Lung (tissue), 11 donors: ENCODE measurements at regions not wholly inside any gene's neighbourhood (a gene's known extent, or its start where the extent isn't known, plus 50 kb on each side); places are given as distances from the start of the nearest gene placed in this dataset.

Experiments
- ATAC-seq: fragments of 200-7000 bp; cut with Tn5 transposase; one replicate; pipeline ENCODE4 v1.9.1; 2020; ENCODE audit warnings: moderate number of reproducible peaks; ENCODE audit not compliant: insufficient read depth, low FRiP score
- DNase-seq, 3 donors: peaks; one replicate each; pipeline ENCODE4 v3.0.0-alpha.2; 2013 to 2017
- H3K27ac ChIP-seq, 2 donors: one replicate each; pipeline ENCODE4 v1.5.1; 2013; ENCODE audit warnings: mild to moderate bottlenecking in 2 of 2, moderate library complexity in 2 of 2, control low read depth in 1 of 2, inconsistent platforms in 1 of 2, low read depth in 1 of 2, low read length in 1 of 2
- H3K27me3 ChIP-seq, 3 donors: one replicate each; pipeline ENCODE4 v1.5.1; 2013; ENCODE audit warnings: low read length in 2 of 3; ENCODE audit not compliant: control insufficient read depth in 3 of 3, insufficient read depth in 3 of 3
- H3K36me3 ChIP-seq, 4 donors: one replicate each; pipeline ENCODE4 v1.5.1; 2013; ENCODE audit warnings: low read length in 4 of 4, mild to moderate bottlenecking in 1 of 4, moderate library complexity in 1 of 4; ENCODE audit not compliant: control insufficient read depth in 4 of 4, insufficient read depth in 4 of 4
- H3K4me1 ChIP-seq, 5 donors: one replicate each; pipeline ENCODE4 v1.5.1; 2013; ENCODE audit warnings: low read length in 5 of 5, mild to moderate bottlenecking in 2 of 5, moderate library complexity in 1 of 5; ENCODE audit not compliant: control insufficient read depth in 5 of 5, insufficient read depth in 5 of 5
- H3K4me3 ChIP-seq: one replicate; pipeline ENCODE4 v1.5.1; 2013; ENCODE audit warnings: mild to moderate bottlenecking, control low read depth, moderate library complexity
- H3K9ac ChIP-seq, 2 donors: one replicate each; pipeline ENCODE4 v1.5.1; 2013; ENCODE audit warnings: low read length in 2 of 2, control low read depth in 1 of 2; ENCODE audit not compliant: insufficient read depth in 1 of 2
- H3K9me3 ChIP-seq, 4 donors: one replicate each; pipeline ENCODE4 v1.5.1; 2013; ENCODE audit warnings: low read length in 3 of 4, mild to moderate bottlenecking in 1 of 4, moderate library complexity in 1 of 4; ENCODE audit not compliant: control insufficient read depth in 4 of 4, insufficient read depth in 3 of 4
- CTCF ChIP-seq: IDR thresholded peaks from 2 replicates; pipeline ENCODE4 v1.5.1; 2012; ENCODE audit warnings: mild to moderate bottlenecking; ENCODE audit errors: control extremely low read depth, extremely low read depth
- WGBS, 2 donors: extraction: QIAGEN DNeasy Blood & Tissue Kit; methylation state at CpG; one replicate each; pipeline ENCODE4 v1.1.7; 2013; 5-methylcytosine and 5-hydroxymethylcytosine counted together
- donor health status: control.
- donor health status: control.
- donor health status: Bipolar disorder and iron deficiency.
- donor health status: healthy.
- donor health status: DM: yes; HTN: yes; CAD: no.

- DNase-seq, result no peak
- Histone ChIP-seq H3K9ac (no peak overlapping the region), H3K9me3 (no peaks in the 10 kb centered on the region), H3K27ac (no peak overlapping the region), H3K4me3 (no peak overlapping the region), H3K27me3 (no peaks in the 10 kb centered on the region), H3K4me1 (no peaks in the 10 kb centered on the region), H3K36me3 (no peaks in the 10 kb centered on the region)
- no peak for ATAC-seq
- no peak for TF ChIP-seq CTCF
- WGBS, 2 donors, result 92% methylated on average over 5 of the region's 5 CpGs
Observed at GRCh38 chr13:30094015-30094414, 213.3 kb downstream of the KATNAL1 start.

GRCh38 chr13:30093236-30093635 lies 214.1 kb downstream of the KATNAL1 start:
- no peak overlapping the region for H3K9ac ChIP-seq
- H3K36me3 ChIP-seq, result no peaks in the 10 kb centered on the region
- TF ChIP-seq CTCF, result no peak
- H3K9me3 ChIP-seq, result no peaks in the 10 kb centered on the region
- H3K4me3 ChIP-seq, result no peak overlapping the region
- 85 to 91% methylated on average over 2 of the region's 2 CpGs for WGBS, 2 donors
- ATAC-seq (no peak), DNase-seq (no peak)
- H3K4me1 ChIP-seq, result no peaks in the 10 kb centered on the region
- H3K27me3 ChIP-seq, result no peaks in the 10 kb centered on the region
- H3K27ac ChIP-seq, result no peak overlapping the region

GRCh38 chr13:30091691-30092090 lies 215.7 kb downstream of the KATNAL1 start:
- Histone ChIP-seq H3K4me3 (no peak overlapping the region), H3K36me3 (no peaks in the 10 kb centered on the region), H3K9ac (no peak overlapping the region), H3K9me3 (no peaks in the 10 kb centered on the region), H3K4me1 (no peaks in the 10 kb centered on the region), H3K27ac (no peak overlapping the region), H3K27me3 (no peaks in the 10 kb centered on the region)
- TF ChIP-seq CTCF, result no peak
- WGBS, 2 donors, result 70 to 79% methylated on average over 4 of the region's 4 CpGs
- ATAC-seq, result no peak
- no peak for DNase-seq

DNA sequence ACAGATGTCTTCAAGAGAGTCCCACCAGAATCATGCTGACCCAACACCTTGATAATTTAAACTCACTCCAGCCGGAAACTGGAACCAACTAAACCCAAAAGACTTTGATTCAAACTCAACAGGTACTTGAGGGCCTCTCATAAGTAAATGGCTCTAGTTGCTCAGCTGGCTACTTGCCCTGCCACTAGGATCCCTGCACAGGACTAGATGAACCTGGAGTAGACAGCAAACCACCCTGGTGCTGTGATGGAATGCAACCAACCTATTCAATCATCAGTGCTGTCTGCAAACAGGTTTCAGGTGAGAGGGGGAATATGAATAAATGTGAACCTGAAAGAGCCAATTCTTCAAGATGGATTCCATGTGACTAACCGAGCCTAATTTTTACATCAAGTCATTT lies 216.3 kb downstream of the KATNAL1 start:
- Histone ChIP-seq H3K27ac (no peak overlapping the region), H3K36me3 (no peaks in the 10 kb centered on the region), H3K9ac (no peak overlapping the region), H3K27me3 (no peaks in the 10 kb centered on the region), H3K4me3 (no peak overlapping the region), H3K4me1 (no peaks in the 10 kb centered on the region), H3K9me3 (no peaks in the 10 kb centered on the region)
- 75 to 81% methylated on average over 2 of the region's 2 CpGs for WGBS, 2 donors
- ATAC-seq, result no peak
- no peak for DNase-seq
- TF ChIP-seq CTCF, result no peak
